PC-9 (cell line): ENCODE measurements at regions not wholly inside any gene's neighbourhood (a gene's known extent, or its start where the extent isn't known, plus 50 kb on each side); places are given as distances from the start of the nearest gene placed in this dataset.

Experiments used
- BruUV-seq: library from RNA; stranded (reverse); fragments of 400-500 nt; replicated peaks from 2 replicates; lab custom pipeline; 2021; lab: Mats Ljungman, UMichigan
- CTCF ChIA-PET: fragments of 300-600 bp; sonication (Branson Sonifier 250); formaldehyde crosslinking; loops from one replicate; lab custom pipeline; 2022; ENCODE audit warnings: antibody characterized with exemption; lab: Charles Lee
- POLR2A ChIA-PET: fragments of 300-600 bp; sonication (Branson Sonifier 250); formaldehyde crosslinking; loops from one replicate; lab custom pipeline; 2022; ENCODE audit warnings: antibody characterized with exemption; ENCODE audit not compliant: unreplicated experiment; lab: Charles Lee
- DNase-seq, 2 experiments: peaks; one replicate each; pipeline versions ENCODE4 v3.0.0 to v3.0.0-alpha.2; 2015 to 2022; ENCODE audit warnings: mixed read lengths in 1 of 2
- H2AFZ ChIP-seq: fragments of 200-600 bp; sonication (generic); 2 replicates; pipeline ENCODE4 v1.8.1; 2017; ENCODE audit warnings: antibody characterized with exemption
- H3F3A ChIP-seq: fragments of 200-600 bp; sonication (generic); 2 replicates; pipeline ENCODE4 v1.8.1; 2017; ENCODE audit warnings: antibody characterized with exemption, mild to moderate bottlenecking, low read depth; ENCODE audit not compliant: insufficient read depth
- H3K27ac ChIP-seq: fragments of 200-600 bp; sonication (generic); 2 replicates; pipeline ENCODE4 v1.6.1; 2016; ENCODE audit warnings: mixed run types
- H3K27me3 ChIP-seq: fragments of 200-600 bp; sonication (generic); 2 replicates; pipeline ENCODE4 v1.6.1; 2016; ENCODE audit warnings: low read depth, mixed run types; ENCODE audit not compliant: insufficient read depth
- H3K36me3 ChIP-seq: fragments of 200-600 bp; sonication (generic); 2 replicates; pipeline ENCODE4 v1.6.1; 2016; ENCODE audit warnings: low read depth, mixed run types
- H3K4me1 ChIP-seq: fragments of 200-600 bp; sonication (generic); replicated peaks from 2 replicates; pipeline ENCODE4 v1.6.1; 2016; ENCODE audit warnings: mixed run types; ENCODE audit not compliant: insufficient read depth
- H3K4me2 ChIP-seq: fragments of 200-600 bp; sonication (generic); 2 replicates; pipeline ENCODE4 v1.6.1; 2017; ENCODE audit warnings: mixed run types
- H3K4me3 ChIP-seq: fragments of 200-600 bp; sonication (generic); 2 replicates; pipeline ENCODE4 v1.6.1; 2016; ENCODE audit warnings: mixed run types
- H3K79me2 ChIP-seq: fragments of 200-600 bp; sonication (generic); 2 replicates; pipeline ENCODE4 v1.6.1; 2017; ENCODE audit warnings: low read depth, mixed run types
- H3K9me2 ChIP-seq: fragments of 200-600 bp; sonication (generic); 2 replicates; pipeline ENCODE4 v1.8.1; 2017; ENCODE audit warnings: mild to moderate bottlenecking; ENCODE audit not compliant: insufficient read depth
- H3K9me3 ChIP-seq: fragments of 200-600 bp; sonication (generic); 2 replicates; pipeline ENCODE4 v1.8.1; 2016; ENCODE audit warnings: low read depth; ENCODE audit not compliant: insufficient read depth
- H4K20me1 ChIP-seq: fragments of 200-600 bp; sonication (generic); 2 replicates; pipeline ENCODE4 v1.8.1; 2017; ENCODE audit not compliant: insufficient read depth
- EZH2 ChIP-seq: fragments of 200-600 bp; sonication (generic); IDR thresholded peaks from 2 replicates; pipeline ENCODE4 v1.8.0; 2017; ENCODE audit warnings: antibody characterized with exemption, low read depth
- intact Hi-C: fragments of 100-400 bp; cut with micrococcal nuclease; formaldehyde crosslinking; loops from one replicate; pipeline ENCODE4 v1.10.0; 2022; ENCODE audit not compliant: unreplicated experiment
- TF ChIP-seq, protein P1 (sequence below): fragments of 200-600 bp; sonication (generic); conservative IDR thresholded peaks from 2 replicates; pipeline ENCODE4 v1.6.1; 2017; ENCODE audit warnings: mixed run types, antibody characterized with exemption, mild to moderate bottlenecking, moderate library complexity

- no peaks in the 10 kb centered on the region for H3K4me1 ChIP-seq
- H4K20me1 ChIP-seq: no peaks in the 10 kb centered on the region
- CTCF ChIA-PET: no interaction called here
- DNase-seq: no peak
- intact Hi-C loops: no loop called here
- H3K4me3 ChIP-seq: no peak overlapping the region
- no peaks in the 10 kb centered on the region for H3K79me2 ChIP-seq
- no TSS peak for BruUV-seq
- H3K4me2 ChIP-seq: no peak overlapping the region
- H3K27ac ChIP-seq: no peak overlapping the region
- no peaks in the 10 kb centered on the region for H3K9me3 ChIP-seq
- no peak for TF ChIP-seq EZH2
- TF ChIP-seq, protein P1, sequence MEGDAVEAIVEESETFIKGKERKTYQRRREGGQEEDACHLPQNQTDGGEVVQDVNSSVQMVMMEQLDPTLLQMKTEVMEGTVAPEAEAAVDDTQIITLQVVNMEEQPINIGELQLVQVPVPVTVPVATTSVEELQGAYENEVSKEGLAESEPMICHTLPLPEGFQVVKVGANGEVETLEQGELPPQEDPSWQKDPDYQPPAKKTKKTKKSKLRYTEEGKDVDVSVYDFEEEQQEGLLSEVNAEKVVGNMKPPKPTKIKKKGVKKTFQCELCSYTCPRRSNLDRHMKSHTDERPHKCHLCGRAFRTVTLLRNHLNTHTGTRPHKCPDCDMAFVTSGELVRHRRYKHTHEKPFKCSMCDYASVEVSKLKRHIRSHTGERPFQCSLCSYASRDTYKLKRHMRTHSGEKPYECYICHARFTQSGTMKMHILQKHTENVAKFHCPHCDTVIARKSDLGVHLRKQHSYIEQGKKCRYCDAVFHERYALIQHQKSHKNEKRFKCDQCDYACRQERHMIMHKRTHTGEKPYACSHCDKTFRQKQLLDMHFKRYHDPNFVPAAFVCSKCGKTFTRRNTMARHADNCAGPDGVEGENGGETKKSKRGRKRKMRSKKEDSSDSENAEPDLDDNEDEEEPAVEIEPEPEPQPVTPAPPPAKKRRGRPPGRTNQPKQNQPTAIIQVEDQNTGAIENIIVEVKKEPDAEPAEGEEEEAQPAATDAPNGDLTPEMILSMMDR: no peak
- POLR2A ChIA-PET: no interaction called here
- no peaks in the 10 kb centered on the region for H3K27me3 ChIP-seq
- no peaks in the 10 kb centered on the region for H3K36me3 ChIP-seq
- H2AFZ ChIP-seq: no peak overlapping the region
- no peaks in the 10 kb centered on the region for H3F3A ChIP-seq
- no peaks in the 10 kb centered on the region for H3K9me2 ChIP-seq
Observed at GRCh38 chr4:137685357-137685756, 153.1 kb upstream of the PCDH18 start.

GRCh38 chr4:137681081-137681480 lies 148.8 kb upstream of the PCDH18 start:
- CTCF ChIA-PET: no interaction called here
- no peak overlapping the region for H3K4me3 ChIP-seq
- no TSS peak for BruUV-seq
- H2AFZ ChIP-seq: no peak overlapping the region
- no peaks in the 10 kb centered on the region for H3K9me3 ChIP-seq
- no peaks in the 10 kb centered on the region for H3F3A ChIP-seq
- POLR2A ChIA-PET: no interaction called here
- no peaks in the 10 kb centered on the region for H3K79me2 ChIP-seq
- intact Hi-C loops: no loop called here
- TF ChIP-seq EZH2: no peak
- TF ChIP-seq, protein P1: no peak
- no peaks in the 10 kb centered on the region for H3K36me3 ChIP-seq
- no peaks in the 10 kb centered on the region for H4K20me1 ChIP-seq
- no peaks in the 10 kb centered on the region for H3K4me1 ChIP-seq
- no peak overlapping the region for H3K4me2 ChIP-seq
- H3K27me3 ChIP-seq: no peaks in the 10 kb centered on the region
- no peak for DNase-seq
- H3K27ac ChIP-seq: no peak overlapping the region
- H3K9me2 ChIP-seq: no peaks in the 10 kb centered on the region

DNA sequence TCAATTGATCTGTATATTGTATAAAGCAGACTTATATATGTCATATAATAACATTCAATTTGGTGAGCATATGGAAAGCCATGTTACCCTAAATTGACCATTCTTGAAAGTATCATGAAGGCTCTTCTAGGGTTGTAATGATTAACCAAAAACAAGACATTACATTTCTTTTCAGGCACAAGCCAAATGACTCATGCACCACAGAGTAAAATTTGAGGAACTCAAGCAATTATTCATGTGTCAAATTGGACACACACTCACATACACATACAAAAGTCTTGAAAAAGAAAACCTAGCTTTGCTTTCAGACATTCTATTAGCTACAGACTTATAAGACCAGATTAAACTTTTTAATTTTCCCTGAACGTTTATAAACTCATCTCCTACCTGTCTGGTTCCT lies 146.5 kb upstream of the PCDH18 start:
- Histone ChIP-seq H3K4me3 (no peak overlapping the region), H4K20me1 (no peaks in the 10 kb centered on the region), H3K9me3 (no peaks in the 10 kb centered on the region), H3K9me2 (no peaks in the 10 kb centered on the region), H3K4me1 (no peaks in the 10 kb centered on the region), H3K4me2 (no peak overlapping the region), H3F3A (no peaks in the 10 kb centered on the region), H3K27ac (no peak overlapping the region), H3K79me2 (no peaks in the 10 kb centered on the region), H3K36me3 (no peaks in the 10 kb centered on the region), H3K27me3 (no peaks in the 10 kb centered on the region), H2AFZ (no peak overlapping the region)
- POLR2A ChIA-PET: no interaction called here
- BruUV-seq: no TSS peak
- CTCF ChIA-PET: no interaction called here
- intact Hi-C loops: no loop called here
- no peak for DNase-seq
- TF ChIP-seq, protein P1: no peak
- TF ChIP-seq EZH2: no peak
